ENCODE measurements at regions not wholly inside any gene's neighbourhood (a gene's known extent, or its start where the extent isn't known, plus 50 kb on each side); places are given as distances from the start of the nearest gene placed in this dataset.

DNA sequence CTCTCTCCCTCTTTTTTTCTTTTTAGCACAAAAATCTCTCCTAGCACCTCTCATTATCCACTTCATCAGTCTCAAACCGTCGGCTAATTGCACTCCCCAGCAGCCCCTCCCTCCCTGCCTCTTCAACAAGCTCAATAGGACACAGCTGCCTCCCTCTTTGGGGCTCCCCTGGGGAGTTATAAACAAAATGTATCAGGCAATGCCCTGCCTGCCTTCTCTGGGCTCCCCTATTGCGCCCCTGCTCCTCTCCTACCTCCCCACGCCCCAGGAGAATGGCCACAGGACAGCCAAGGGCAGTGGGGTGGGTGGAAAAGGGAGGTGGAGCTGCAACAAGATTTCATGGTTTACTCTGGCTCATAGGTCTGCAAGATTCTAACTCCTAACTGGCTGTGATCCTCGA lies 147.1 kb upstream of the GRIK3 start:
- TF ChIP-seq CTCF (IDR thresholded peaks at IDR 0.05) (no peak), EP300 (IDR thresholded peaks at IDR 0.05; ENCODE audit: borderline replicate concordance in 1 of 2, low read depth in 1 of 2, low read length in 1 of 2) (no peak), MEF2A (IDR thresholded peaks at IDR 0.05; ENCODE audit: borderline replicate concordance, low read depth) (no peak), RFX5 (IDR thresholded peaks at IDR 0.05; ENCODE audit: low read length) (no peak), RCOR1 (IDR thresholded peaks at IDR 0.05; ENCODE audit: low read length) (no peak), MXI1 (IDR thresholded peaks at IDR 0.05; ENCODE audit: low read depth, low read length) (no peak), CHD2 (IDR thresholded peaks at IDR 0.05; ENCODE audit: low read length, partially characterized antibody) (no peak), RAD21 (IDR thresholded peaks at IDR 0.05; ENCODE audit: low read length) (no peak)
- TF ChIP-seq, protein P1, sequence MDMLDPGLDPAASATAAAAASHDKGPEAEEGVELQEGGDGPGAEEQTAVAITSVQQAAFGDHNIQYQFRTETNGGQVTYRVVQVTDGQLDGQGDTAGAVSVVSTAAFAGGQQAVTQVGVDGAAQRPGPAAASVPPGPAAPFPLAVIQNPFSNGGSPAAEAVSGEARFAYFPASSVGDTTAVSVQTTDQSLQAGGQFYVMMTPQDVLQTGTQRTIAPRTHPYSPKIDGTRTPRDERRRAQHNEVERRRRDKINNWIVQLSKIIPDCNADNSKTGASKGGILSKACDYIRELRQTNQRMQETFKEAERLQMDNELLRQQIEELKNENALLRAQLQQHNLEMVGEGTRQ (IDR thresholded peaks at IDR 0.05; ENCODE audit: borderline replicate concordance, low read depth, low read length), result no peak
- TF ChIP-seq, protein P2, sequence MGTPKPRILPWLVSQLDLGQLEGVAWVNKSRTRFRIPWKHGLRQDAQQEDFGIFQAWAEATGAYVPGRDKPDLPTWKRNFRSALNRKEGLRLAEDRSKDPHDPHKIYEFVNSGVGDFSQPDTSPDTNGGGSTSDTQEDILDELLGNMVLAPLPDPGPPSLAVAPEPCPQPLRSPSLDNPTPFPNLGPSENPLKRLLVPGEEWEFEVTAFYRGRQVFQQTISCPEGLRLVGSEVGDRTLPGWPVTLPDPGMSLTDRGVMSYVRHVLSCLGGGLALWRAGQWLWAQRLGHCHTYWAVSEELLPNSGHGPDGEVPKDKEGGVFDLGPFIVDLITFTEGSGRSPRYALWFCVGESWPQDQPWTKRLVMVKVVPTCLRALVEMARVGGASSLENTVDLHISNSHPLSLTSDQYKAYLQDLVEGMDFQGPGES (IDR thresholded peaks at IDR 0.05; ENCODE audit: low read depth, low read length), result no peak
- TF ChIP-seq, protein P3, sequence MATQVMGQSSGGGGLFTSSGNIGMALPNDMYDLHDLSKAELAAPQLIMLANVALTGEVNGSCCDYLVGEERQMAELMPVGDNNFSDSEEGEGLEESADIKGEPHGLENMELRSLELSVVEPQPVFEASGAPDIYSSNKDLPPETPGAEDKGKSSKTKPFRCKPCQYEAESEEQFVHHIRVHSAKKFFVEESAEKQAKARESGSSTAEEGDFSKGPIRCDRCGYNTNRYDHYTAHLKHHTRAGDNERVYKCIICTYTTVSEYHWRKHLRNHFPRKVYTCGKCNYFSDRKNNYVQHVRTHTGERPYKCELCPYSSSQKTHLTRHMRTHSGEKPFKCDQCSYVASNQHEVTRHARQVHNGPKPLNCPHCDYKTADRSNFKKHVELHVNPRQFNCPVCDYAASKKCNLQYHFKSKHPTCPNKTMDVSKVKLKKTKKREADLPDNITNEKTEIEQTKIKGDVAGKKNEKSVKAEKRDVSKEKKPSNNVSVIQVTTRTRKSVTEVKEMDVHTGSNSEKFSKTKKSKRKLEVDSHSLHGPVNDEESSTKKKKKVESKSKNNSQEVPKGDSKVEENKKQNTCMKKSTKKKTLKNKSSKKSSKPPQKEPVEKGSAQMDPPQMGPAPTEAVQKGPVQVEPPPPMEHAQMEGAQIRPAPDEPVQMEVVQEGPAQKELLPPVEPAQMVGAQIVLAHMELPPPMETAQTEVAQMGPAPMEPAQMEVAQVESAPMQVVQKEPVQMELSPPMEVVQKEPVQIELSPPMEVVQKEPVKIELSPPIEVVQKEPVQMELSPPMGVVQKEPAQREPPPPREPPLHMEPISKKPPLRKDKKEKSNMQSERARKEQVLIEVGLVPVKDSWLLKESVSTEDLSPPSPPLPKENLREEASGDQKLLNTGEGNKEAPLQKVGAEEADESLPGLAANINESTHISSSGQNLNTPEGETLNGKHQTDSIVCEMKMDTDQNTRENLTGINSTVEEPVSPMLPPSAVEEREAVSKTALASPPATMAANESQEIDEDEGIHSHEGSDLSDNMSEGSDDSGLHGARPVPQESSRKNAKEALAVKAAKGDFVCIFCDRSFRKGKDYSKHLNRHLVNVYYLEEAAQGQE (IDR thresholded peaks at IDR 0.05; ENCODE audit: low read depth, low read length), result no peak

Measured in SK-N-SH (cell line).